IPS-18a (cell line): ENCODE measurements at regions not wholly inside any gene's neighbourhood (a gene's known extent, or its start where the extent isn't known, plus 50 kb on each side); places are given as distances from the start of the nearest gene placed in this dataset.
"Not testable (repeated sequence)": the region's sequence is repeated elsewhere in the genome, so short reads cannot be mapped to it uniquely, and the experiment has no call there.

ENCODE experiments used
- H3K27ac ChIP-seq: one replicate; pipeline ENCODE4 v1.5.1; 2013; ENCODE audit warnings: low read length
- H3K27me3 ChIP-seq: one replicate; pipeline ENCODE4 v1.6.1; 2013; ENCODE audit warnings: mild to moderate bottlenecking, low read length; ENCODE audit not compliant: control insufficient read depth, insufficient read depth
- H3K36me3 ChIP-seq: one replicate; pipeline ENCODE4 v1.6.1; 2013; ENCODE audit warnings: low read depth, low read length; ENCODE audit not compliant: control insufficient read depth
- H3K4me1 ChIP-seq: one replicate; pipeline ENCODE4 v1.6.1; 2013; ENCODE audit warnings: low read depth, low read length; ENCODE audit not compliant: control insufficient read depth
- H3K4me3 ChIP-seq: one replicate; pipeline ENCODE4 v1.5.1; 2013; ENCODE audit warnings: low read length
- H3K9ac ChIP-seq: one replicate; pipeline ENCODE4 v1.6.1; 2013; ENCODE audit warnings: mild to moderate bottlenecking, low read length, moderate library complexity
- H3K9me3 ChIP-seq: one replicate; pipeline ENCODE4 v1.6.1; 2013; ENCODE audit warnings: low read depth, low read length; ENCODE audit not compliant: control insufficient read depth

- no peaks in the 10 kb centered on the region for H3K9me3 ChIP-seq
- no peak overlapping the region for H3K9ac ChIP-seq
- H3K4me3 ChIP-seq: no peak overlapping the region
- H3K27me3 ChIP-seq: no peaks in the 10 kb centered on the region
- H3K27ac ChIP-seq: no peak overlapping the region
- no peaks in the 10 kb centered on the region for H3K36me3 ChIP-seq
- H3K4me1 ChIP-seq: no peaks in the 10 kb centered on the region
Measured at GRCh38 chr5:17989567-17990563, 355.6 kb downstream of the TAF11L14 start.

DNA sequence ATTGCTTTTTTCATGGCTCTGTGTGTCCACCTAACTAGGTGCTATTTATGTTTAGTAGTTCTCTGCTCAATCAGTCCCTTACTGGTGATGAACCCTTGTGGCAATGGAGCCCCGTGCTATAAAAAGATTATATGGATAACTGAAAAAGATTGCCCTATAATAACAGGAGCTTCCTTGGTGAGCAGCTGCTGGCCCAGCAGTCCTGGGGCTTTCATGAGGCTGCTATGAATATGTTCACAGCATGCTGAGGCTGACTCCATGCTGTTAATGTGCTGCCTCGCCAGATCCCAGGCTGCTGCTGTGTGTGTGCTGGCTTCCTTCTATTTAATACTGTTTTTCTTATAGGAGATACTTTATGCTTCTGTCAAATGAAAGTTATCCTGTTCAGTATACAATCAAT is 357.5 kb downstream of the TAF11L14 start:
- no peak overlapping the region for H3K9ac ChIP-seq
- no peak overlapping the region for H3K4me3 ChIP-seq
- H3K27me3 ChIP-seq: no peaks in the 10 kb centered on the region
- H3K27ac ChIP-seq: no peak overlapping the region
- H3K9me3 ChIP-seq: no peaks in the 10 kb centered on the region
- H3K4me1 ChIP-seq: no peaks in the 10 kb centered on the region
- H3K36me3 ChIP-seq: no peaks in the 10 kb centered on the region

DNA sequence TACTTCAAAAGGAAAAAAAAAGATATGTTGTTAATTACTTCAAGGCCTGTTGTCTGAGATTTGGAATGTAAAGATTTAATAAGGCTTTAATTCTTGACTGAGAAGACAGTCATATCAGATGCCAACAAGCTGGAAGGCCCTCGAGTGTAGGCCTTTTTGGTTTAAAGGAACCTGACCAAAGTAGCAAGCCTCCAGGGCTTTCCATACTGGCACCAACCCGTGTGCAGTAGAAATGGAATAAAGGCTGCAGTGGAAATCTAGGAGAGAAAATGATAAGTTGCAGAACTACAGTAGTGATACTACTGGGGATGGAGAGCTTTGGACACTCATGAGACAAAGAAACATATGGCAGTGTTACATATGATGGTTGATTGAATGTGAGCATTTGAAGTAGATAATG is 358.0 kb downstream of the TAF11L14 start:
- no peaks in the 10 kb centered on the region for H3K27me3 ChIP-seq
- no peak overlapping the region for H3K9ac ChIP-seq
- no peaks in the 10 kb centered on the region for H3K4me1 ChIP-seq
- no peaks in the 10 kb centered on the region for H3K36me3 ChIP-seq
- no peak overlapping the region for H3K4me3 ChIP-seq
- no peak overlapping the region for H3K27ac ChIP-seq
- no peaks in the 10 kb centered on the region for H3K9me3 ChIP-seq

- Histone ChIP-seq H3K4me1 (no peaks in the 10 kb centered on the region), H3K36me3 (no peaks in the 10 kb centered on the region), H3K9ac (no peak overlapping the region), H3K4me3 (no peak overlapping the region), H3K27ac (no peak overlapping the region), H3K27me3 (no peaks in the 10 kb centered on the region), H3K9me3 (no peaks in the 10 kb centered on the region)
Measured at GRCh38 chr5:17995997-17996396, 361.7 kb downstream of the TAF11L14 start.

DNA sequence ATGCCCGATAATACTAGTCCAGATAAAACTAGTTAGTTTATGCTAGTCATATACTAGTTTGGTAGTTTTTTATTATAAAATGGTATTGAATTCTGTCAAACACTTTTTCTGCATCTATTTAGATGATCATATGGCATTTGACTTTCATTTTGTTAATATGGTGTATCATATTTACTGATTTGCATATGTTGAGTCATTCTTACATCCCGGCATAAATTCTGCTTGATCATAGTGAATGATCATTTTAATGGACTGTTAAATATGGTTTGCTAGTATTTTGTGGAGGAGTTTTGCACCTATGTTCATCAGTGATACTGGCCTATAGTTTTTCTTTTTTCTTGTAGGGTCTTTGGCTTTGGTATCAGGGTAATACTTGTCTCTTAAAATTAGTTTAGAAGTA is 365.6 kb downstream of the TAF11L14 start:
- H3K27me3 ChIP-seq: no peaks in the 10 kb centered on the region
- H3K9ac ChIP-seq: no peak overlapping the region
- H3K9me3 ChIP-seq: no peaks in the 10 kb centered on the region
- H3K4me3 ChIP-seq: no peak overlapping the region
- H3K4me1 ChIP-seq: no peaks in the 10 kb centered on the region
- no peaks in the 10 kb centered on the region for H3K36me3 ChIP-seq
- no peak overlapping the region for H3K27ac ChIP-seq

DNA sequence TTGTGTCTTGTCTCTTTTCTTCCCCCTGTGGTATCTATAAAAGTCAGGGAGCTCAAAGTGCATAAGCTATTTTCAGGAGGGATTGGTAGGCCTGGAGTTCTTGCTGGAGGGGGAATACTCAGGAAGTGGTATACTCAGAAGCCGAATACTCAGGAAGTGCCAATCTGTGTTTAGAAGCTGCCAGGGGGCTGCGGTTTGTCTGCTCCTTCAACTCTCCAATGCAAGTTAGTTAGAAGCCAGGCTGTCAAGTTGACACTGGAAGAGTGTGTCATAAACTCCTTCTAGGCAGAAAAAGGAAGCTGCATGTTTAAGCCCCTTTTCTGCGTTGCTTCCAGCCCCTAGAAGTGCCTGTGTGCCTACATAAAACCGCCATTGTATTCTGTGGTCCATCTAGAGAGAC is 366.5 kb downstream of the TAF11L14 start:
- no peaks in the 10 kb centered on the region for H3K27me3 ChIP-seq
- H3K4me1 ChIP-seq: no peaks in the 10 kb centered on the region
- H3K4me3 ChIP-seq: no peak overlapping the region
- no peak overlapping the region for H3K27ac ChIP-seq
- H3K9ac ChIP-seq: no peak overlapping the region
- no peaks in the 10 kb centered on the region for H3K36me3 ChIP-seq
- H3K9me3 ChIP-seq: no peaks in the 10 kb centered on the region

- Histone ChIP-seq H3K9me3 (no peaks in the 10 kb centered on the region), H3K36me3 (no peaks in the 10 kb centered on the region), H3K27me3 (no peaks in the 10 kb centered on the region), H3K9ac (no peak overlapping the region), H3K4me3 (no peak overlapping the region), H3K4me1 (no peaks in the 10 kb centered on the region), H3K27ac (no peak overlapping the region)
Measured at GRCh38 chr5:18003312-18003711, 369.1 kb downstream of the TAF11L14 start.

DNA sequence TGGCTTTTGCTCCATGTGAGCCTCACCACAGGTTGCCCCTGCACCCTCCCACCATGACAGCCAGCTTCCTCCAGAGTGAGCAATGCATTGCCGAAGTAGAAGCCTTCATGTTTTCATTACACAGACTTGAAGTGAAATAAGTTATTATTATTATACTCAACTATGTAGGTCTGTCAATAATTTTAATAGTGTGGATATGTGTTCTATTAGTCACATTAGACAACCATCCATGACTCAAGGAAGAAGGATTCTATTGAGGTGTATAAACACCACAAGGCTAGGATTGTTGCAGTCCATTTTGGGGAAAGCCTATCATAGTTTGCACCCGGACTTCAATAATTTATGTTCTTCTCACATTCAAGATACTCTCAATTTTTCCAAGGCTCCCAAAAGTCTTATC is 369.5 kb downstream of the TAF11L14 start:
- H3K4me1 ChIP-seq: no peaks in the 10 kb centered on the region
- no peak overlapping the region for H3K9ac ChIP-seq
- no peaks in the 10 kb centered on the region for H3K27me3 ChIP-seq
- no peak overlapping the region for H3K4me3 ChIP-seq
- no peaks in the 10 kb centered on the region for H3K9me3 ChIP-seq
- no peaks in the 10 kb centered on the region for H3K36me3 ChIP-seq
- H3K27ac ChIP-seq: no peak overlapping the region

DNA sequence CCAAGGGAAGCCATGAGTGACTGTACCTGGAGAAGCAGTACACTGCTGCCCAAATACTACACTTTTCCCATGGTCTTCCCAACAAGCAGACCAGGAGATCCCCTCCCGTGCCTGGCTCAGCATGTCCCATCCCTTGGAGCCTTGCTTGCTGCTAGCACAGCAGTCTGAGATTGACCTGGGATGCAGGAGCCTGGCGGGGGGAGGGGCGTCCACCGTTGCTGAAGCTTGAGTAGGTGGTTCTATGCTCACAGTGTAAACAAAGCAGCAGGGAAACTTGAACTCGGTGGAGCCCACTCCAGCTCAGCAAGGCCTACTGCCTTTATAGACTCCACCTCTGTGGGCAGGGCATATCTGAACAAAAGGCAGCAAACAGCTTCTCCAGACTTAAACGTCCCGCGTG is 372.0 kb downstream of the TAF11L14 start:
- not testable (repeated sequence) for H3K4me1 ChIP-seq, H3K27me3 ChIP-seq, H3K9me3 ChIP-seq, H3K27ac ChIP-seq, H3K9ac ChIP-seq, H3K4me3 ChIP-seq, H3K36me3 ChIP-seq

DNA sequence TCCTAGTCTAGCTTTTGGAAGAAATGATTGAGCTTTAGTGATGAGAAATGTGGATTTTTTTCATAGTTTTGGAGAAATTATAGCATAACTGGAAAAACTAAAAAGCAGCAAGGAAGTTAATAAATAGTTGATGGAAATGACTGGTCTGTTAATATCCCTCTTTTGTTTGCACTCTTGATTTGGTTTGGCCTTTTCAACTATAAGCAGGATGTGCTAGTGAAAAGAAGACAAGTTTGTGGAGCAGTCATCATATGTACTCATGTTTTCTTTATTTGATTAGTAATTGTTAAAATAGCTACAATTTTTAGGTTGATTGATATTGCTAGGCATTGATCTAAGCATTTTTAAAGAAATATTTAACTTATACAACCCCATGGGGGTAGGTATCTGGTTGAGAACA is 374.7 kb downstream of the TAF11L14 start:
- Histone ChIP-seq H3K4me3 (no peak overlapping the region), H3K36me3 (no peaks in the 10 kb centered on the region), H3K27ac (no peak overlapping the region), H3K4me1 (no peaks in the 10 kb centered on the region), H3K9me3 (no peaks in the 10 kb centered on the region), H3K27me3 (no peaks in the 10 kb centered on the region), H3K9ac (no peak overlapping the region)

- Histone ChIP-seq H3K4me3 (no peak overlapping the region), H3K9ac (no peak overlapping the region), H3K27ac (no peak overlapping the region), H3K9me3 (no peaks in the 10 kb centered on the region), H3K4me1 (no peaks in the 10 kb centered on the region), H3K27me3 (no peaks in the 10 kb centered on the region), H3K36me3 (no peaks in the 10 kb centered on the region)
Measured at GRCh38 chr5:18010053-18010452, 375.8 kb downstream of the TAF11L14 start.

DNA sequence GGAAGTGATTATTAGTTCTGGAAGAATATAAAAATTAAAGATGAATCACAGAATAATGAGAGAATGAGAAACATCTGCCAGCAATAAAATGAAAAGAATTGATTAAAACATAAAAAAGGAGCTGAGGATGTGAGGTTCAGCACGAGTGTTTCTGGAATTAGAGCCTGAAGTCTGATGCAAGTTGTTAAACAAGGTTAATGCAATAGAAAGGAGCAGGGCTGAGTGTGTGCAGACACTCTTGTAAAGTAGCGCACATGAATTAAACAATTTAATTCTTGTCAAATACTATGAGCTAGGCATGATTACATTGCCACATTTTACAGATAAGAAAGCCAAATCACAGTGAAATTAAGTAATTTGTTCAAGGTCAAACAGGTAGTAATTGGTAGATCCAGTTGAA is 384.2 kb downstream of the TAF11L14 start:
- no peaks in the 10 kb centered on the region for H3K27me3 ChIP-seq
- H3K36me3 ChIP-seq: no peaks in the 10 kb centered on the region
- no peaks in the 10 kb centered on the region for H3K4me1 ChIP-seq

More for the DNA sequence above, 384.2 kb downstream of the TAF11L14 start:
- H3K9ac ChIP-seq: no peak overlapping the region
- H3K27ac ChIP-seq: no peak overlapping the region
- no peaks in the 10 kb centered on the region for H3K9me3 ChIP-seq
- no peak overlapping the region for H3K4me3 ChIP-seq
